Caco-2 (cell line): ENCODE measurements at regions not wholly inside any gene's neighbourhood (a gene's known extent, or its start where the extent isn't known, plus 50 kb on each side); places are given as distances from the start of the nearest gene placed in this dataset.

Experiments
- BruUV-seq: library from RNA; stranded (reverse); fragments of 400-500 nt; replicated peaks from 2 replicates; lab custom pipeline; 2021; lab: Mats Ljungman, UMichigan
- CTCF ChIA-PET: fragments of 300-600 bp; sonication (Branson Sonifier 250); formaldehyde crosslinking; loops from one replicate; lab custom pipeline; 2022; ENCODE audit warnings: antibody characterized with exemption; lab: Charles Lee
- POLR2A ChIA-PET: fragments of 300-600 bp; sonication (Branson Sonifier 250); formaldehyde crosslinking; loops from one replicate; lab custom pipeline; 2022; ENCODE audit warnings: antibody characterized with exemption; lab: Charles Lee
- DNase-seq, 2 experiments: peaks; one replicate each; pipeline versions ENCODE4 v3.0.0 to v3.0.0-alpha.2; 2020 to 2022
- H3K27me3 ChIP-seq: replicated peaks from 2 replicates; pipeline ENCODE4 v1.6.0; 2011; ENCODE audit warnings: low read length; ENCODE audit not compliant: control insufficient read depth, insufficient read depth
- H3K36me3 ChIP-seq: 2 replicates; pipeline ENCODE4 v1.5.1; 2011; ENCODE audit warnings: low read length; ENCODE audit not compliant: control insufficient read depth, insufficient read depth
- H3K4me1 ChIP-seq: fragments of 250-450 bp; sonication (Bioruptor Pico); 2 replicates; pipeline ENCODE4 v1.5.1; 2020; ENCODE audit warnings: mild to moderate bottlenecking
- H3K4me3 ChIP-seq: 2 replicates; pipeline ENCODE4 v1.5.1; 2011; ENCODE audit warnings: low read depth, mild to moderate bottlenecking, control low read depth, low read length
- H3K9me3 ChIP-seq: fragments of 250-450 bp; sonication (Bioruptor Pico); 2 replicates; pipeline ENCODE4 v1.5.1; 2020; ENCODE audit warnings: mild to moderate bottlenecking, moderate library complexity
- H3K27ac Mint-ChIP-seq: one replicate; pipeline ENCODE4 v1.8.0; 2022; ENCODE audit warnings: mixed read lengths; ENCODE audit not compliant: unreplicated experiment
- H3K27me3 Mint-ChIP-seq: one replicate; pipeline ENCODE4 v1.8.0; 2022; ENCODE audit warnings: mixed read lengths; ENCODE audit not compliant: insufficient read depth, unreplicated experiment
- H3K36me3 Mint-ChIP-seq: one replicate; pipeline ENCODE4 v1.8.0; 2022; ENCODE audit warnings: mild to moderate bottlenecking, mixed read lengths; ENCODE audit not compliant: insufficient read depth, unreplicated experiment
- H3K4me1 Mint-ChIP-seq: one replicate; pipeline ENCODE4 v1.8.0; 2022; ENCODE audit warnings: low read depth, mixed read lengths; ENCODE audit not compliant: unreplicated experiment
- H3K4me3 Mint-ChIP-seq: one replicate; pipeline ENCODE4 v1.8.0; 2022; ENCODE audit warnings: mild to moderate bottlenecking, moderate library complexity, mixed read lengths; ENCODE audit not compliant: unreplicated experiment
- H3K9me3 Mint-ChIP-seq: one replicate; pipeline ENCODE4 v1.8.0; 2022; ENCODE audit warnings: mixed read lengths; ENCODE audit not compliant: unreplicated experiment
- intact Hi-C: fragments of 100-400 bp; cut with micrococcal nuclease; formaldehyde crosslinking; loops from one replicate; pipeline ENCODE4 v1.10.0; 2022; ENCODE audit not compliant: unreplicated experiment
- TF ChIP-seq, protein P1 (sequence below), 2 experiments: fragments of 200-600 bp in 1 of 2; IDR thresholded peaks; 1 replicate in 1 of 2; 2 replicates in 1 of 2; pipeline versions ENCODE4 v1.5.1 to v1.8.0; 2011 to 2022; ENCODE audit warnings: antibody characterized with exemption in 1 of 2, control low read depth in 1 of 2, inconsistent platforms in 1 of 2, low read depth in 1 of 2, low read length in 1 of 2, mild to moderate bottlenecking in 1 of 2, moderate library complexity in 1 of 2; ENCODE audit not compliant: insufficient read depth in 1 of 2, severe bottlenecking in 1 of 2, unreplicated experiment in 1 of 2

DNA sequence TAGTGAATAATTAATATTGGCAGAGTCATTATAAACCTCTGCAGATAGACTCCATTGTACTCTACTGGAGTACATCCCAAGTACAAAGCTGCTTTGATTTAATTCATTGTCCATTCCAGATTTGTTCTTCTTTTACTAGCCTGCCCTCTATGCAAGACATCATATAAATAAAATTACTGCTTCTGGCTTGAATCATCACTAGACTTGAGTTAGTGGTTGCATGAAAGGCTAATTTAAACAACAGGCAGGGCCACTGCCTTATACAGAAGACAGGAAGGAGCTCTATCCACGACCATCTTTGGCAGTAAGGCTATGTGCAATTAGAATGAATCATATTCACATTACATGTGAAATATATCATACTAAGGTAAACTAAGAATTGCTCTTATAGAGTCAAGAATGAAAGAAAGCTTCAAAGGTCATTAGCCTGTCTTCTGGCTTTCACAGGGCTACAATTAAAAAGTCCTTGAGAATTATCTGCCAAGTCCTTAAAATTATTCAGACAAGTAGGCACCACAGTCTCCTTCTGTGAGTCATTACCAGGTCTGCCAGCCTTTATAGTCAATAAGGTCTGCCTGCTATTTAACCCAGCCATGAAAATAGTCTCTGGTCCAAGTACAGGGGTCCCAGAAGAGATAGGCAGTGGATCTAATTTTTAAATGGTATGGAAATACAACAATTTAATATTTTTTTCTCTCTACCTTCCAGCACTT, 631.8 kb downstream of the TMTC2 start:
- POLR2A ChIA-PET = no interaction called here
- Mint-ChIP-seq H3K36me3 (no peaks in the 10 kb centered on the region), H3K27ac (no peak overlapping the region), H3K27me3 (no peaks in the 10 kb centered on the region), H3K4me3 (no peak overlapping the region), H3K4me1 (no peaks in the 10 kb centered on the region), H3K9me3 (no peaks in the 10 kb centered on the region)
- Histone ChIP-seq H3K4me1 (no peaks in the 10 kb centered on the region), H3K9me3 (no peaks in the 10 kb centered on the region), H3K36me3 (no peaks in the 10 kb centered on the region), H3K27me3 (no peaks in the 10 kb centered on the region), H3K4me3 (no peak overlapping the region)
- TF ChIP-seq, protein P1, sequence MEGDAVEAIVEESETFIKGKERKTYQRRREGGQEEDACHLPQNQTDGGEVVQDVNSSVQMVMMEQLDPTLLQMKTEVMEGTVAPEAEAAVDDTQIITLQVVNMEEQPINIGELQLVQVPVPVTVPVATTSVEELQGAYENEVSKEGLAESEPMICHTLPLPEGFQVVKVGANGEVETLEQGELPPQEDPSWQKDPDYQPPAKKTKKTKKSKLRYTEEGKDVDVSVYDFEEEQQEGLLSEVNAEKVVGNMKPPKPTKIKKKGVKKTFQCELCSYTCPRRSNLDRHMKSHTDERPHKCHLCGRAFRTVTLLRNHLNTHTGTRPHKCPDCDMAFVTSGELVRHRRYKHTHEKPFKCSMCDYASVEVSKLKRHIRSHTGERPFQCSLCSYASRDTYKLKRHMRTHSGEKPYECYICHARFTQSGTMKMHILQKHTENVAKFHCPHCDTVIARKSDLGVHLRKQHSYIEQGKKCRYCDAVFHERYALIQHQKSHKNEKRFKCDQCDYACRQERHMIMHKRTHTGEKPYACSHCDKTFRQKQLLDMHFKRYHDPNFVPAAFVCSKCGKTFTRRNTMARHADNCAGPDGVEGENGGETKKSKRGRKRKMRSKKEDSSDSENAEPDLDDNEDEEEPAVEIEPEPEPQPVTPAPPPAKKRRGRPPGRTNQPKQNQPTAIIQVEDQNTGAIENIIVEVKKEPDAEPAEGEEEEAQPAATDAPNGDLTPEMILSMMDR (IDR thresholded peaks at IDR 0.05; ENCODE audit: insufficient read depth in 1 of 2, low read depth in 1 of 2, low read length in 1 of 2, severe bottlenecking in 1 of 2, unreplicated experiment in 1 of 2) = no peak
- intact Hi-C loops = no loop called here
- CTCF ChIA-PET = no interaction called here
- DNase-seq = no peak
- BruUV-seq = no TSS peak

DNA sequence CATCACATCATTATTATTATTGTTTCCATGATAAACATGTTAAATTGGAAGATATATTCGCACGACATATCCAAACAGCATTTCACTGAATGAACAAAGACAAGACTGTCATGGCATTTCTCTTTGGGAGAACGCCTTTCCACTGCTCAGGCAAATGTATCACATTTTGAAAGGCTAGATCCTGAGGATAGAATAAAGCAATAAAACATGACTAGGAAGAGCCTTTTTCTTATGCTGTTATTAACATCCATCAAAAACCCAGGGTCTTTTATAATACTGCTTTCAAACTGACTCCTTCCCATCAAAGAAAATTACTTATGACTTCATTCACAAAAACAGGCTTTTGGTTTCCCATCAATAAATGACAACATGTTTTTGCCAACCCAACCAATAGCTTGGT, 630.9 kb downstream of the TMTC2 start:
- no peaks in the 10 kb centered on the region for H3K36me3 ChIP-seq
- intact Hi-C loops = no loop called here
- no peaks in the 10 kb centered on the region for H3K9me3 ChIP-seq
- no peaks in the 10 kb centered on the region for H3K4me1 ChIP-seq
- H3K27me3 ChIP-seq = no peaks in the 10 kb centered on the region
- no peaks in the 10 kb centered on the region for H3K36me3 Mint-ChIP-seq
- DNase-seq = no peak
- BruUV-seq = no TSS peak
- ChIA-PET CTCF (no interaction called here), POLR2A (no interaction called here)
- H3K4me3 Mint-ChIP-seq = no peak overlapping the region
- TF ChIP-seq, protein P1 (IDR thresholded peaks at IDR 0.05; ENCODE audit: insufficient read depth in 1 of 2, low read depth in 1 of 2, low read length in 1 of 2, severe bottlenecking in 1 of 2, unreplicated experiment in 1 of 2) = no peak
- H3K4me1 Mint-ChIP-seq = no peaks in the 10 kb centered on the region
- no peak overlapping the region for H3K4me3 ChIP-seq
- no peaks in the 10 kb centered on the region for H3K9me3 Mint-ChIP-seq
- H3K27ac Mint-ChIP-seq = no peak overlapping the region
- H3K27me3 Mint-ChIP-seq = no peaks in the 10 kb centered on the region

DNA sequence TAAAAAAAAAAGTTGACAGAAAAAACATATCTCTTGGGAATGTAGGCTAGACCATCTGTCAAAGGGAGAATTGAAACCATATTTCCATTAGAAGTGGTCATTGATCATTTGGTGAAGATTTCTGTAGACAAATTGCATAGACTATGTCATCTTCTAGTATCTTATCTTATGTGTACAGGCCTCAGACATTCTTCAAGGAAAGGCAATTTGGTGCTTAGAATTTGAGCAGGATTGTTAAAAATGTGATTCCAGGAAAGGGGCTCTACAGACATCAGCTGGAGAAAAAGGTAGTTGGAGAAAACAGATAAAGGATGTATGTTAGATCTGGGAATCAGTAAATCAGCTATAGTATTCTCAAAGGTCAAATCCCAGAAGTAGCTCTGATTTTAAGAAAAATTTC, 627.1 kb downstream of the TMTC2 start:
- ChIA-PET POLR2A (no interaction called here), CTCF (no interaction called here)
- Mint-ChIP-seq H3K9me3 (no peaks in the 10 kb centered on the region), H3K36me3 (no peaks in the 10 kb centered on the region), H3K4me1 (no peaks in the 10 kb centered on the region), H3K27me3 (peaks cover 2% of the 10 kb centered on the region), H3K4me3 (no peak overlapping the region), H3K27ac (no peak overlapping the region)
- TF ChIP-seq, protein P1 (IDR thresholded peaks at IDR 0.05; ENCODE audit: insufficient read depth in 1 of 2, low read depth in 1 of 2, low read length in 1 of 2, severe bottlenecking in 1 of 2, unreplicated experiment in 1 of 2) = no peak
- intact Hi-C loops = no loop called here
- H3K9me3 ChIP-seq = no peaks in the 10 kb centered on the region
- no peak for DNase-seq
- H3K4me1 ChIP-seq = no peaks in the 10 kb centered on the region
- H3K36me3 ChIP-seq = no peaks in the 10 kb centered on the region
- BruUV-seq = no TSS peak
- H3K27me3 ChIP-seq = no peaks in the 10 kb centered on the region
- H3K4me3 ChIP-seq = no peak overlapping the region
